GM23338 (cell line): ENCODE measurements at regions not wholly inside any gene's neighbourhood (a gene's known extent, or its start where the extent isn't known, plus 50 kb on each side); places are given as distances from the start of the nearest gene placed in this dataset.

Experiments
- ATAC-seq: fragments of 200-7000 bp; cut with Tn5 transposase; 3 replicates; pipeline ENCODE4 v1.9.1; 2020
- DNase-seq: peaks from one replicate; pipeline ENCODE4 v3.0.0-alpha.2; 2015; ENCODE audit warnings: low spot score
- H2AFZ ChIP-seq: fragments of 200-600 bp; sonication (generic); 2 replicates; pipeline ENCODE4 v1.8.0; 2016; ENCODE audit warnings: antibody characterized with exemption, mild to moderate bottlenecking, moderate library complexity
- H3F3A ChIP-seq: fragments of 200-600 bp; sonication (generic); replicated peaks from 2 replicates; pipeline ENCODE4 v1.8.0; 2017; ENCODE audit warnings: antibody characterized with exemption, mixed run types, low read depth
- H3K27ac ChIP-seq: fragments of 200-600 bp; sonication (generic); 2 replicates; pipeline ENCODE4 v1.6.1; 2016; ENCODE audit warnings: low read depth
- H3K27me3 ChIP-seq: fragments of 200-600 bp; sonication (generic); 2 replicates; pipeline ENCODE4 v1.8.0; 2016; ENCODE audit warnings: mild to moderate bottlenecking, mixed run types, moderate library complexity; ENCODE audit not compliant: insufficient read depth
- H3K36me3 ChIP-seq: fragments of 200-600 bp; sonication (generic); 2 replicates; pipeline ENCODE4 v1.8.0; 2016; ENCODE audit warnings: mild to moderate bottlenecking; ENCODE audit not compliant: insufficient read depth
- H3K4me1 ChIP-seq: fragments of 200-600 bp; sonication (generic); 2 replicates; pipeline ENCODE4 v1.8.0; 2016; ENCODE audit warnings: mild to moderate bottlenecking, moderate library complexity; ENCODE audit not compliant: insufficient read depth
- H3K4me2 ChIP-seq: fragments of 200-600 bp; sonication (generic); 2 replicates; pipeline ENCODE4 v1.7.1; 2017; ENCODE audit warnings: mixed run types
- H3K4me3 ChIP-seq: fragments of 200-600 bp; sonication (generic); 2 replicates; pipeline ENCODE4 v1.6.1; 2016; ENCODE audit warnings: mixed run types
- H3K79me2 ChIP-seq: fragments of 200-600 bp; sonication (generic); replicated peaks from 2 replicates; pipeline ENCODE4 v1.8.0; 2017; ENCODE audit warnings: mild to moderate bottlenecking; ENCODE audit not compliant: insufficient read depth
- H3K9me2 ChIP-seq: fragments of 200-600 bp; sonication (generic); 2 replicates; pipeline ENCODE4 v1.8.0; 2017; ENCODE audit not compliant: insufficient read depth
- H4K20me1 ChIP-seq: fragments of 200-600 bp; sonication (generic); replicated peaks from 2 replicates; pipeline ENCODE4 v1.8.0; 2017; ENCODE audit warnings: mild to moderate bottlenecking; ENCODE audit not compliant: insufficient read depth
- H3K27ac Mint-ChIP-seq: 2 replicates; pipeline ENCODE4 v1.8.0; 2020; ENCODE audit warnings: inconsistent platforms, mild to moderate bottlenecking, moderate library complexity, mixed read lengths
- H3K27me3 Mint-ChIP-seq: 3 replicates; pipeline ENCODE4 v1.8.0; 2022; ENCODE audit warnings: low read depth, mild to moderate bottlenecking, moderate library complexity, mixed read lengths, inconsistent platforms; ENCODE audit not compliant: insufficient read depth, poor library complexity
- H3K36me3 Mint-ChIP-seq: 3 replicates; pipeline ENCODE4 v1.8.0; 2021; ENCODE audit warnings: low read depth, mild to moderate bottlenecking, inconsistent platforms, moderate library complexity, mixed read lengths
- H3K4me1 Mint-ChIP-seq: 3 replicates; pipeline ENCODE4 v1.8.0; 2020; ENCODE audit warnings: mild to moderate bottlenecking, inconsistent platforms, mixed read lengths
- H3K4me3 Mint-ChIP-seq: 3 replicates; pipeline ENCODE4 v1.8.0; 2021; ENCODE audit warnings: moderate library complexity, mild to moderate bottlenecking, inconsistent platforms, mixed read lengths
- H3K9me3 Mint-ChIP-seq: 3 replicates; pipeline ENCODE4 v1.8.0; 2020; ENCODE audit warnings: moderate library complexity, mild to moderate bottlenecking, inconsistent platforms, mixed read lengths
- CREB1 ChIP-seq: fragments of 250-450 bp; sonication (Bioruptor Pico); IDR thresholded peaks from 2 replicates; pipeline ENCODE4 v1.5.0; 2020; ENCODE audit warnings: low read depth, mild to moderate bottlenecking, moderate library complexity
- EZH2 ChIP-seq: fragments of 200-600 bp; sonication (generic); IDR thresholded peaks from one replicate; pipeline ENCODE4 v1.8.0; 2017; ENCODE audit warnings: antibody characterized with exemption, mild to moderate bottlenecking, low read depth; ENCODE audit not compliant: unreplicated experiment
- EZH2phosphoT487 ChIP-seq: fragments of 200-600 bp; sonication (generic); IDR thresholded peaks from one replicate; pipeline ENCODE4 v1.8.1; 2018; ENCODE audit warnings: antibody characterized with exemption; ENCODE audit not compliant: unreplicated experiment
- JUNB ChIP-seq: IDR thresholded peaks from one replicate; pipeline ENCODE4 v1.6.1; 2016; ENCODE audit warnings: antibody characterized with exemption; ENCODE audit not compliant: unreplicated experiment
- NANOG ChIP-seq: IDR thresholded peaks from 2 replicates; pipeline ENCODE4 v1.6.1; 2016; ENCODE audit warnings: antibody characterized with exemption, borderline replicate concordance
- POLR2AphosphoS5 ChIP-seq: IDR thresholded peaks from 2 replicates; pipeline ENCODE4 v1.6.1; 2016; ENCODE audit warnings: antibody characterized with exemption, low read depth
- REST ChIP-seq: IDR thresholded peaks from one replicate; pipeline ENCODE4 v1.6.1; 2018; ENCODE audit warnings: antibody characterized with exemption; ENCODE audit not compliant: unreplicated experiment
- STAT1 ChIP-seq: IDR thresholded peaks from one replicate; pipeline ENCODE4 v1.6.1; 2016; ENCODE audit warnings: antibody characterized with exemption; ENCODE audit not compliant: unreplicated experiment
- ZNF114 ChIP-seq: fragments of 250-450 bp; sonication (Bioruptor Pico); IDR thresholded peaks from 2 replicates; pipeline ENCODE4 v1.5.0; 2020; ENCODE audit warnings: mild to moderate bottlenecking, moderate library complexity
- ZNF331 ChIP-seq: fragments of 250-450 bp; sonication (Bioruptor Pico); IDR thresholded peaks from 2 replicates; pipeline ENCODE4 v1.5.0; 2020; ENCODE audit warnings: low read depth, mild to moderate bottlenecking, moderate library complexity
- ZNF462 ChIP-seq: fragments of 250-450 bp; sonication (Bioruptor Pico); IDR thresholded peaks from 2 replicates; pipeline ENCODE4 v1.5.0; 2020; ENCODE audit warnings: mild to moderate bottlenecking, moderate library complexity
- TF ChIP-seq, protein P1 (sequence below): IDR thresholded peaks from 2 replicates; pipeline ENCODE4 v1.6.1; 2016; ENCODE audit warnings: antibody characterized with exemption

GRCh38 chr5:138646671-138647070 is 71.5 kb upstream of the HSPA9 start (continued):
- no peak for TF ChIP-seq POLR2AphosphoS5
- no peak for TF ChIP-seq EZH2
- TF ChIP-seq CREB1 (CRISPR knock-in tag): no peak

- Histone ChIP-seq H4K20me1 (no peaks in the 10 kb centered on the region), H3K27ac (no peak overlapping the region), H3F3A (no peaks in the 10 kb centered on the region), H3K9me2 (no peaks in the 10 kb centered on the region), H3K4me2 (no peak overlapping the region), H3K4me1 (peaks cover 36% of the 10 kb centered on the region), H3K4me3 (no peak overlapping the region), H3K27me3 (no peaks in the 10 kb centered on the region), H3K79me2 (no peaks in the 10 kb centered on the region), H2AFZ (no peak overlapping the region), H3K36me3 (no peaks in the 10 kb centered on the region)
- peaks cover 6% of the 10 kb centered on the region for H3K27me3 Mint-ChIP-seq
- no peak overlapping the region for H3K4me3 Mint-ChIP-seq
- no peak overlapping the region for H3K27ac Mint-ChIP-seq
- no peaks in the 10 kb centered on the region for H3K36me3 Mint-ChIP-seq
- peaks cover 44% of the 10 kb centered on the region for H3K4me1 Mint-ChIP-seq
- ATAC-seq: no peak
- DNase-seq: no peak
- H3K9me3 Mint-ChIP-seq: no peaks in the 10 kb centered on the region
- no peak for TF ChIP-seq CREB1 (CRISPR knock-in tag)
- TF ChIP-seq JUNB: no peak
- TF ChIP-seq, protein P1, sequence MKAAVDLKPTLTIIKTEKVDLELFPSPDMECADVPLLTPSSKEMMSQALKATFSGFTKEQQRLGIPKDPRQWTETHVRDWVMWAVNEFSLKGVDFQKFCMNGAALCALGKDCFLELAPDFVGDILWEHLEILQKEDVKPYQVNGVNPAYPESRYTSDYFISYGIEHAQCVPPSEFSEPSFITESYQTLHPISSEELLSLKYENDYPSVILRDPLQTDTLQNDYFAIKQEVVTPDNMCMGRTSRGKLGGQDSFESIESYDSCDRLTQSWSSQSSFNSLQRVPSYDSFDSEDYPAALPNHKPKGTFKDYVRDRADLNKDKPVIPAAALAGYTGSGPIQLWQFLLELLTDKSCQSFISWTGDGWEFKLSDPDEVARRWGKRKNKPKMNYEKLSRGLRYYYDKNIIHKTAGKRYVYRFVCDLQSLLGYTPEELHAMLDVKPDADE: no peak
- no peak for TF ChIP-seq STAT1
- no peak for TF ChIP-seq ZNF462
- no peak for TF ChIP-seq ZNF114 (CRISPR knock-in tag)
- TF ChIP-seq ZNF331: no peak
- TF ChIP-seq REST: no peak
- TF ChIP-seq POLR2AphosphoS5: no peak
- no peak for TF ChIP-seq EZH2phosphoT487
- no peak for TF ChIP-seq NANOG
- TF ChIP-seq EZH2: no peak
These were observed 70.8 kb upstream of the HSPA9 start for GRCh38 chr5:138645778-138646575.
